DMS53 (cell line): ENCODE measurements at regions not wholly inside any gene's neighbourhood (a gene's known extent, or its start where the extent isn't known, plus 50 kb on each side); places are given as distances from the start of the nearest gene placed in this dataset.

Source experiments
- DNase-seq: peaks from one replicate; lab custom pipeline; 2025; lab: John Stamatoyannopoulos, UW

GRCh38 chr10:107444443-107444842 is 279.9 kb upstream of the SORCS1 start:
- DNase-seq: no peak

- DNase-seq: no peak
Observed at GRCh38 chr10:107443813-107444212, 279.3 kb upstream of the SORCS1 start.

- DNase-seq: no peak
Observed at GRCh38 chr10:107443326-107443725, 278.8 kb upstream of the SORCS1 start.

- DNase-seq: peak; percentile 9
Observed at GRCh38 chr10:107442035-107442505, 277.6 kb upstream of the SORCS1 start.

- DNase-seq: no peak
Observed at GRCh38 chr10:107440741-107441140, 276.2 kb upstream of the SORCS1 start.

- DNase-seq: no peak
Observed at GRCh38 chr10:107437921-107438320, 273.4 kb upstream of the SORCS1 start.

- DNase-seq: no peak
Observed at GRCh38 chr10:107436568-107436967, 272.1 kb upstream of the SORCS1 start.

GRCh38 chr10:107434854-107435253 is 270.3 kb upstream of the SORCS1 start:
- no peak for DNase-seq

- no peak for DNase-seq
Observed at GRCh38 chr10:107434201-107434600, 269.7 kb upstream of the SORCS1 start.

GRCh38 chr10:107433605-107434004 is 269.1 kb upstream of the SORCS1 start:
- DNase-seq: no peak

- no peak for DNase-seq
Observed at GRCh38 chr10:107430446-107430845, 265.9 kb upstream of the SORCS1 start.

- no peak for DNase-seq
Observed at GRCh38 chr10:107427016-107427415, 262.5 kb upstream of the SORCS1 start.

GRCh38 chr10:107425931-107426553 is 261.5 kb upstream of the SORCS1 start:
- peak; percentile 17 for DNase-seq

GRCh38 chr10:107424628-107425027 is 260.1 kb upstream of the SORCS1 start:
- no peak for DNase-seq

- DNase-seq: no peak
Observed at GRCh38 chr10:107423903-107424302, 259.4 kb upstream of the SORCS1 start.

GRCh38 chr10:107422681-107423080 is 258.2 kb upstream of the SORCS1 start:
- no peak for DNase-seq

- no peak for DNase-seq
Observed at GRCh38 chr10:107420196-107420595, 255.7 kb upstream of the SORCS1 start.

GRCh38 chr10:107418085-107418806 is 253.7 kb upstream of the SORCS1 start:
- DNase-seq: no peak

GRCh38 chr10:107417446-107417845 is 252.9 kb upstream of the SORCS1 start:
- DNase-seq: no peak

- no peak for DNase-seq
Observed at GRCh38 chr10:107415446-107415845, 250.9 kb upstream of the SORCS1 start.

- no peak for DNase-seq
Observed at GRCh38 chr10:107413971-107414370, 249.5 kb upstream of the SORCS1 start.

- peak; percentile 37 for DNase-seq
Observed at GRCh38 chr10:107409522-107409921, 245.0 kb upstream of the SORCS1 start.

- DNase-seq: no peak
Observed at GRCh38 chr10:107398115-107398514, 233.6 kb upstream of the SORCS1 start.

GRCh38 chr10:107391901-107392300 is 227.4 kb upstream of the SORCS1 start:
- DNase-seq: no peak
